ENCODE measurements at regions not wholly inside any gene's neighbourhood (a gene's known extent, or its start where the extent isn't known, plus 50 kb on each side); places are given as distances from the start of the nearest gene placed in this dataset.

GRCh38 chr5:16013334-16014065, 166.1 kb downstream of the MARCHF11 start:
- Histone ChIP-seq H3K27me3 (ENCODE audit: control insufficient read depth, insufficient read depth, low read length) (no peaks in the 10 kb centered on the region), H3K4me3 (ENCODE audit: low read depth, low read length) (no peak overlapping the region), H3K36me3 (ENCODE audit: control insufficient read depth, insufficient read depth, low read length) (no peaks in the 10 kb centered on the region)
- no peak for TF ChIP-seq CTCF (IDR thresholded peaks at IDR 0.05; ENCODE audit: insufficient read depth, low read depth, low read length)
- DNase-seq (ENCODE audit: low read depth) = no peak
- POLR2A ChIA-PET = no interaction called here
- CTCF ChIA-PET = interaction anchor here (0.7 kb wide), 1 partner anchor 18 kb away, joined by 3 read pairs; no protein-coding TSS in a partner anchor

- ChIA-PET POLR2A (no interaction called here), CTCF (interaction anchor here (1.0 kb wide), 1 partner anchor 903 kb away, joined by 3 read pairs; no protein-coding TSS in a partner anchor)
- no peak for DNase-seq (ENCODE audit: low read depth)
- no peaks in the 10 kb centered on the region for H3K36me3 ChIP-seq (ENCODE audit: control insufficient read depth, insufficient read depth, low read length)
- H3K4me3 ChIP-seq (ENCODE audit: low read depth, low read length) = no peak overlapping the region
- H3K27me3 ChIP-seq (ENCODE audit: control insufficient read depth, insufficient read depth, low read length) = no peaks in the 10 kb centered on the region; the same call in 1 of the 2 replicates
- no peak for TF ChIP-seq CTCF (IDR thresholded peaks at IDR 0.05; ENCODE audit: insufficient read depth, low read depth, low read length)
Observed at GRCh38 chr5:16009256-16009655, 170.3 kb downstream of the MARCHF11 start.

GRCh38 chr5:16007750-16008415, 171.7 kb downstream of the MARCHF11 start:
- CTCF ChIA-PET = no interaction called here
- no peak for TF ChIP-seq CTCF (IDR thresholded peaks at IDR 0.05; ENCODE audit: insufficient read depth, low read depth, low read length)
- H3K27me3 ChIP-seq (ENCODE audit: control insufficient read depth, insufficient read depth, low read length) = no peaks in the 10 kb centered on the region; the same call in 1 of the 2 replicates
- DNase-seq (ENCODE audit: low read depth) = no peak
- H3K4me3 ChIP-seq (ENCODE audit: low read depth, low read length) = no peak overlapping the region
- H3K36me3 ChIP-seq (ENCODE audit: control insufficient read depth, insufficient read depth, low read length) = no peaks in the 10 kb centered on the region
- POLR2A ChIA-PET = no interaction called here

- no peak overlapping the region for H3K4me3 ChIP-seq (ENCODE audit: low read depth, low read length)
Observed at GRCh38 chr5:16005225-16005624, 174.4 kb downstream of the MARCHF11 start.

More at GRCh38 chr5:16005225-16005624, 174.4 kb downstream of the MARCHF11 start:
- DNase-seq (ENCODE audit: low read depth) = no peak
- Histone ChIP-seq H3K36me3 (ENCODE audit: control insufficient read depth, insufficient read depth, low read length) (no peaks in the 10 kb centered on the region), H3K27me3 (ENCODE audit: control insufficient read depth, insufficient read depth, low read length) (no peaks in the 10 kb centered on the region; the same call in 1 of the 2 replicates)
- POLR2A ChIA-PET = no interaction called here
- CTCF ChIA-PET = interaction anchor here (0.6 to 3.1 kb wide), 4 partner anchors 9 to 902 kb away, joined by 3 to 9 read pairs (median 4); no protein-coding TSS in a partner anchor
- no peak for TF ChIP-seq CTCF (IDR thresholded peaks at IDR 0.05; ENCODE audit: insufficient read depth, low read depth, low read length)

Measured in BJ (cell line).